Keratinocyte (primary cell): ENCODE measurements at regions not wholly inside any gene's neighbourhood (a gene's known extent, or its start where the extent isn't known, plus 50 kb on each side); places are given as distances from the start of the nearest gene placed in this dataset.

Experiments used
- DNase-seq: peaks from one replicate; pipeline ENCODE4 v3.0.0-alpha.2; 2011; ENCODE audit warnings: low read depth, missing footprints, low spot score
- FAIRE-seq: peaks from 2 replicates; lab custom pipeline; 2011; peaks lifted over from hg19 to GRCh38; lab: Jason Lieb, UNC
- H2AFZ ChIP-seq: 2 replicates; pipeline ENCODE4 v1.6.0; 2012; ENCODE audit warnings: low read length, control low read depth, inconsistent platforms; ENCODE audit not compliant: control insufficient read depth
- H3K27ac ChIP-seq: 2 replicates; pipeline ENCODE4 v1.5.1; 2011; ENCODE audit warnings: low read length; ENCODE audit not compliant: control insufficient read depth, insufficient read depth
- H3K27me3 ChIP-seq: 3 replicates; pipeline ENCODE4 v1.6.0; 2011; ENCODE audit warnings: low read length; ENCODE audit not compliant: control insufficient read depth, insufficient read depth; ENCODE audit errors: extremely low read depth
- H3K36me3 ChIP-seq, 2 experiments: 2 replicates in 1 of 2; 3 replicates in 1 of 2; pipeline ENCODE4 v1.5.1; 2011; ENCODE audit warnings: low read length in 2 of 2, mild to moderate bottlenecking in 1 of 2; ENCODE audit not compliant: control insufficient read depth in 2 of 2, insufficient read depth in 2 of 2; ENCODE audit errors: extremely low read depth in 1 of 2
- H3K4me1 ChIP-seq: 3 replicates; pipeline ENCODE4 v1.5.1; 2011; ENCODE audit warnings: low read length; ENCODE audit not compliant: control insufficient read depth, insufficient read depth; ENCODE audit errors: extremely low read depth
- H3K4me2 ChIP-seq: 3 replicates; pipeline ENCODE4 v1.6.0; 2011; ENCODE audit warnings: low read depth, low read length; ENCODE audit not compliant: control insufficient read depth, insufficient read depth; ENCODE audit errors: extremely low read depth
- H3K4me3 ChIP-seq, 3 experiments: fragments of 200-600 bp in 1 of 3; sonication (generic) in 1 of 3; 2 replicates in 2 of 3; 3 replicates in 1 of 3; pipeline ENCODE4 v1.5.1; 2011 to 2016; ENCODE audit warnings: low read length in 3 of 3, mild to moderate bottlenecking in 3 of 3, control low read depth in 2 of 3, inconsistent platforms in 1 of 3, low read depth in 1 of 3, mixed read lengths in 1 of 3, mixed run types in 1 of 3, moderate library complexity in 1 of 3; ENCODE audit not compliant: control insufficient read depth in 2 of 3, insufficient read depth in 2 of 3; ENCODE audit errors: extremely low read depth in 1 of 3
- H3K79me2 ChIP-seq: 2 replicates; pipeline ENCODE4 v1.6.0; 2012; ENCODE audit warnings: low read length; ENCODE audit not compliant: control insufficient read depth, insufficient read depth
- H3K9ac ChIP-seq: 3 replicates; pipeline ENCODE4 v1.6.0; 2011; ENCODE audit warnings: low read length; ENCODE audit not compliant: control insufficient read depth, insufficient read depth; ENCODE audit errors: extremely low read depth
- H3K9me1 ChIP-seq: 3 replicates; pipeline ENCODE4 v1.6.0; 2011; ENCODE audit warnings: low read length; ENCODE audit not compliant: control insufficient read depth, insufficient read depth; ENCODE audit errors: extremely low read depth
- H3K9me3 ChIP-seq: 2 replicates; pipeline ENCODE4 v1.5.1; 2012; ENCODE audit warnings: low read depth, low read length; ENCODE audit not compliant: control insufficient read depth
- H4K20me1 ChIP-seq: 3 replicates; pipeline ENCODE4 v1.6.0; 2011; ENCODE audit warnings: low read length; ENCODE audit not compliant: control insufficient read depth, insufficient read depth; ENCODE audit errors: extremely low read depth
- EZH2 ChIP-seq: IDR thresholded peaks from one replicate; pipeline ENCODE4 v1.6.1; 2012; ENCODE audit warnings: inconsistent platforms, mild to moderate bottlenecking, low read length, moderate library complexity
- dilution Hi-C: fragments of 300-500 bp; cut with MboI; formaldehyde crosslinking; loops from one replicate; pipeline ENCODE4 v1.7.0; 2020; ENCODE audit warnings: low sequenced_read_pairs; ENCODE audit not compliant: extremely low pct_ligation_motif_present
- TF ChIP-seq, protein P1 (sequence below), 3 experiments: IDR thresholded peaks in 1 of 3; conservative IDR thresholded peaks in 1 of 3; optimal IDR thresholded peaks in 1 of 3; 2 replicates in 2 of 3; 3 replicates in 1 of 3; pipeline versions ENCODE3 to v1.5.1; 2011; ENCODE audit warnings: low read length in 3 of 3, mild to moderate bottlenecking in 3 of 3, moderate library complexity in 2 of 3, control low read depth in 1 of 3, inconsistent platforms in 1 of 3; ENCODE audit not compliant: insufficient read depth in 2 of 3; ENCODE audit errors: extremely low read depth in 1 of 3

DNA sequence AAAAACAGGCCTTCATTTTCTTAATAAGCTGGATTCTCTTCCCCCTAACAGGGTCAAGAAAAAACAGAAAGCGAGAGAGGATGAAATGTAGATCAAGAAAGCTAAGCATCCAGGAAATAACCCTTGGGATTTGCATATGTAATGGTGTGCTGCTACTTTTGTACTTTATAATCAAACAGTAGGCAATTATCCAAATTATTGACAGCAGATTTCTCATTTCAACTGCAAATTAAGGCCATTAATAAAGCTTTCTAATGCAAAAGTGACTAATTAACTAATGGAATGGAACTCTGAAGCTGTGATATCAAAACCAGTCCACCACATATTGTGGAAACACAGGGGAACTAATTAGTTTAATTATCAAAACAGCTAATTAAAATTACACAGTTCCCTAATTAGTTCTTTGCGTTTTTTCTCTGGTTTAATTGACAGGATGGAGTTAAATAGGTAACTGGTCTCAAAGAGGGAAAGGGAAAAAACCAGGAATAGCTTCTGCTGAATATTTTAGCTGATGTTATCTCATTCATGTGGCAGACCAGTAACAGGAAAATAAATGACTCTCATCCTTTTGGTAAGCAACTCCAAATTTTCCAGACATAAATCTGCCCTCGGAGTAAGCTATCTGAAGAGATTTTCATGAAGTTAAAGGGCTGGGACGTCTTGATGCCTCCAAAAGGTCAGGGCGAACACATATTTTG, 182.7 kb upstream of the LMO3 start:
- Histone ChIP-seq H3K27ac (no peak overlapping the region), H4K20me1 (no peaks in the 10 kb centered on the region), H2AFZ (no peak overlapping the region), H3K9ac (no peak overlapping the region), H3K9me3 (no peaks in the 10 kb centered on the region), H3K9me1 (no peaks in the 10 kb centered on the region), H3K36me3 (no peaks in the 10 kb centered on the region), H3K79me2 (no peaks in the 10 kb centered on the region), H3K4me2 (no peak overlapping the region), H3K4me3 (no peak overlapping the region), H3K4me1 (no peaks in the 10 kb centered on the region), H3K27me3 (no peaks in the 10 kb centered on the region)
- no peak for FAIRE-seq
- TF ChIP-seq, protein P1, sequence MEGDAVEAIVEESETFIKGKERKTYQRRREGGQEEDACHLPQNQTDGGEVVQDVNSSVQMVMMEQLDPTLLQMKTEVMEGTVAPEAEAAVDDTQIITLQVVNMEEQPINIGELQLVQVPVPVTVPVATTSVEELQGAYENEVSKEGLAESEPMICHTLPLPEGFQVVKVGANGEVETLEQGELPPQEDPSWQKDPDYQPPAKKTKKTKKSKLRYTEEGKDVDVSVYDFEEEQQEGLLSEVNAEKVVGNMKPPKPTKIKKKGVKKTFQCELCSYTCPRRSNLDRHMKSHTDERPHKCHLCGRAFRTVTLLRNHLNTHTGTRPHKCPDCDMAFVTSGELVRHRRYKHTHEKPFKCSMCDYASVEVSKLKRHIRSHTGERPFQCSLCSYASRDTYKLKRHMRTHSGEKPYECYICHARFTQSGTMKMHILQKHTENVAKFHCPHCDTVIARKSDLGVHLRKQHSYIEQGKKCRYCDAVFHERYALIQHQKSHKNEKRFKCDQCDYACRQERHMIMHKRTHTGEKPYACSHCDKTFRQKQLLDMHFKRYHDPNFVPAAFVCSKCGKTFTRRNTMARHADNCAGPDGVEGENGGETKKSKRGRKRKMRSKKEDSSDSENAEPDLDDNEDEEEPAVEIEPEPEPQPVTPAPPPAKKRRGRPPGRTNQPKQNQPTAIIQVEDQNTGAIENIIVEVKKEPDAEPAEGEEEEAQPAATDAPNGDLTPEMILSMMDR (optimal IDR thresholded peaks at IDR 0.05 in 1 of 3, IDR thresholded peaks at IDR 0.05 in 1 of 3, conservative IDR thresholded peaks at IDR 0.05 in 1 of 3; ENCODE audit: extremely low read depth in 1 of 3, insufficient read depth in 2 of 3, low read length in 3 of 3) = no peak
- no peak for TF ChIP-seq EZH2
- no peak for DNase-seq
- dilution Hi-C loops = no loop called here

DNA sequence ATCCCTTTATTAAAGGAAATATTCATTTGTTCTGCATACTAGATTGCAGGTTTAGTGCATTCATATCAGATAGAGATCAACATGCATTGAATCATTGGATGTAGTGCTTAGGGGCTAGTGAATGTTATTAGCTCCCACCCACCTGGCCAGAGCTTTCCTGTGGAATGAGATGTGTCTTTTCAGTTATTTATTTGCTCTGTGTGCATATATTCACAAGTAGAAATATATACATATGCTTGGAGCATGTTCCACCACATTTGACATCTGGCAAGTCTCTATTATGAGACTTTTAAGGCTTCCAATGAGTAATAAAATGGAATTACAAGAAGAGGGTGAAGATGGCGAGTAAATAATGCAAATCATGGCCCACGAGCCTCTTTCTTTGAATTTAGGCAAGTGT, 180.0 kb upstream of the LMO3 start:
- no peaks in the 10 kb centered on the region for H3K27me3 ChIP-seq
- dilution Hi-C loops = no loop called here
- no peak overlapping the region for H3K4me3 ChIP-seq
- H3K27ac ChIP-seq = no peak overlapping the region
- no peaks in the 10 kb centered on the region for H3K4me1 ChIP-seq
- no peak overlapping the region for H3K9ac ChIP-seq
- no peaks in the 10 kb centered on the region for H3K9me3 ChIP-seq
- H2AFZ ChIP-seq = no peak overlapping the region
- H3K4me2 ChIP-seq = no peak overlapping the region
- H3K9me1 ChIP-seq = no peaks in the 10 kb centered on the region
- TF ChIP-seq, protein P1 (optimal IDR thresholded peaks at IDR 0.05 in 1 of 3, IDR thresholded peaks at IDR 0.05 in 1 of 3, conservative IDR thresholded peaks at IDR 0.05 in 1 of 3; ENCODE audit: extremely low read depth in 1 of 3, insufficient read depth in 2 of 3, low read length in 3 of 3) = no peak
- TF ChIP-seq EZH2 = no peak
- FAIRE-seq (no peak), DNase-seq (no peak)
- H3K36me3 ChIP-seq = no peaks in the 10 kb centered on the region
- no peaks in the 10 kb centered on the region for H4K20me1 ChIP-seq
- H3K79me2 ChIP-seq = no peaks in the 10 kb centered on the region
